ENCODE measurements at regions not wholly inside any gene's neighbourhood (a gene's known extent, or its start where the extent isn't known, plus 50 kb on each side); places are given as distances from the start of the nearest gene placed in this dataset.
A peak's percentile ranks its signal among the peaks of the same experiment; 100 is the strongest.

GRCh38 chr2:186189816-186190215, 296.2 kb upstream of the ZC3H15 start:
- no peak for DNase-seq

GRCh38 chr2:186195696-186196095, 290.4 kb upstream of the ZC3H15 start:
- no peak for DNase-seq

GRCh38 chr2:186197955-186198354, 288.1 kb upstream of the ZC3H15 start:
- DNase-seq = no peak

GRCh38 chr2:186199029-186199428, 287.0 kb upstream of the ZC3H15 start:
- no peak for DNase-seq

- DNase-seq = no peak
Measured at GRCh38 chr2:186201371-186201770, 284.7 kb upstream of the ZC3H15 start.

GRCh38 chr2:186205254-186205911, 280.7 kb upstream of the ZC3H15 start:
- DNase-seq = no peak

GRCh38 chr2:186209532-186209931, 276.5 kb upstream of the ZC3H15 start:
- no peak for DNase-seq

- DNase-seq = no peak
Measured at GRCh38 chr2:186220409-186220808, 265.7 kb upstream of the ZC3H15 start.

GRCh38 chr2:186229265-186229664, 256.8 kb upstream of the ZC3H15 start:
- no peak for DNase-seq

- DNase-seq = no peak
Measured at GRCh38 chr2:186241874-186242273, 244.2 kb upstream of the ZC3H15 start.

GRCh38 chr2:186254759-186255158, 231.3 kb upstream of the ZC3H15 start:
- DNase-seq = no peak

GRCh38 chr2:186255823-186256222, 230.2 kb upstream of the ZC3H15 start:
- no peak for DNase-seq

- DNase-seq = peak in 1 of 2 experiments; percentile 50
Measured at GRCh38 chr2:186256540-186256939, 229.5 kb upstream of the ZC3H15 start.

GRCh38 chr2:186263673-186264250, 222.3 kb upstream of the ZC3H15 start:
- no peak for DNase-seq

- DNase-seq = no peak
Measured at GRCh38 chr2:186269536-186269935, 216.5 kb upstream of the ZC3H15 start.

- DNase-seq = no peak
Measured at GRCh38 chr2:186273953-186274352, 212.1 kb upstream of the ZC3H15 start.

GRCh38 chr2:186274936-186275575, 211.0 kb upstream of the ZC3H15 start:
- DNase-seq = no peak

- DNase-seq = no peak
Measured at GRCh38 chr2:186276909-186277308, 209.2 kb upstream of the ZC3H15 start.

GRCh38 chr2:186281726-186282125, 204.3 kb upstream of the ZC3H15 start:
- DNase-seq = no peak

- no peak for DNase-seq
Measured at GRCh38 chr2:186294248-186294888, 191.7 kb upstream of the ZC3H15 start.

- DNase-seq = no peak
Measured at GRCh38 chr2:186299610-186300009, 186.4 kb upstream of the ZC3H15 start.

GRCh38 chr2:186302263-186302662, 183.8 kb upstream of the ZC3H15 start:
- no peak for DNase-seq

- no peak for DNase-seq
Measured at GRCh38 chr2:186303091-186303490, 183.0 kb upstream of the ZC3H15 start.

GRCh38 chr2:186304064-186304463, 182.0 kb upstream of the ZC3H15 start:
- no peak for DNase-seq

Measured in SW 1271 (cell line).